Middle frontal gyrus (tissue), 1 donor: ENCODE measurements at regions not wholly inside any gene's neighbourhood (a gene's known extent, or its start where the extent isn't known, plus 50 kb on each side); places are given as distances from the start of the nearest gene placed in this dataset.
"Not testable (repeated sequence)": the region's sequence is repeated elsewhere in the genome, so short reads cannot be mapped to it uniquely, and the experiment has no call there.

ENCODE experiments used
- DNase-seq: peaks from one replicate; pipeline ENCODE4 v3.0.0-alpha.2; 2015; ENCODE audit warnings: low spot score; ENCODE audit errors: extremely low spot score

- DNase-seq, result no peak
Observed at GRCh38 chr5:67774786-67775185, 440.8 kb upstream of the PIK3R1 start.

GRCh38 chr5:67774267-67774552 is 441.3 kb upstream of the PIK3R1 start:
- no peak for DNase-seq

GRCh38 chr5:67773411-67774266 is 441.9 kb upstream of the PIK3R1 start:
- peak; percentile 36 for DNase-seq

GRCh38 chr5:67771791-67772190 is 443.8 kb upstream of the PIK3R1 start:
- no peak for DNase-seq

- no peak for DNase-seq
Observed at GRCh38 chr5:67771221-67771620, 444.3 kb upstream of the PIK3R1 start.

- no peak for DNase-seq
Observed at GRCh38 chr5:67770431-67771025, 445.0 kb upstream of the PIK3R1 start.

GRCh38 chr5:67765697-67766096 is 449.9 kb upstream of the PIK3R1 start:
- DNase-seq, result no peak

- not testable (repeated sequence) for DNase-seq
Observed at GRCh38 chr5:67757771-67758170, 457.8 kb upstream of the PIK3R1 start.

- no peak for DNase-seq
Observed at GRCh38 chr5:67752357-67752708, 463.2 kb upstream of the PIK3R1 start.

GRCh38 chr5:67748165-67748690 is 467.3 kb upstream of the PIK3R1 start:
- no peak for DNase-seq

GRCh38 chr5:67747096-67747495 is 468.5 kb upstream of the PIK3R1 start:
- no peak for DNase-seq

- not testable (repeated sequence) for DNase-seq
Observed at GRCh38 chr5:67746608-67747007, 468.9 kb upstream of the PIK3R1 start.

GRCh38 chr5:67746103-67746502 is 469.5 kb upstream of the PIK3R1 start:
- no peak for DNase-seq

- DNase-seq, result no peak
Observed at GRCh38 chr5:67732921-67733320, 482.6 kb upstream of the PIK3R1 start.

GRCh38 chr5:67732471-67732870 is 483.1 kb upstream of the PIK3R1 start:
- DNase-seq, result no peak

GRCh38 chr5:67731886-67732285 is 483.7 kb upstream of the PIK3R1 start:
- DNase-seq, result peak; percentile 65

GRCh38 chr5:67730917-67731474 is 484.6 kb upstream of the PIK3R1 start:
- DNase-seq, result no peak

- DNase-seq, result no peak
Observed at GRCh38 chr5:67728326-67728890, 487.1 kb upstream of the PIK3R1 start.

- DNase-seq, result no peak
Observed at GRCh38 chr5:67725604-67726003, 490.0 kb upstream of the PIK3R1 start.

- no peak for DNase-seq
Observed at GRCh38 chr5:67724412-67725135, 491.0 kb upstream of the PIK3R1 start.

- DNase-seq, result no peak
Observed at GRCh38 chr5:67723873-67724272, 491.7 kb upstream of the PIK3R1 start.

- not testable (repeated sequence) for DNase-seq
Observed at GRCh38 chr5:67722582-67722981, 493.0 kb upstream of the PIK3R1 start.
